ENCODE measurements at regions not wholly inside any gene's neighbourhood (a gene's known extent, or its start where the extent isn't known, plus 50 kb on each side); places are given as distances from the start of the nearest gene placed in this dataset.

- no peak for TF ChIP-seq USF1 (IDR thresholded peaks at IDR 0.05)
- TF ChIP-seq REST (IDR thresholded peaks at IDR 0.05; ENCODE audit: low read depth), result no peak
- TF ChIP-seq EGR1 (IDR thresholded peaks at IDR 0.05), result no peak
- TF ChIP-seq TCF12 (IDR thresholded peaks at IDR 0.05; ENCODE audit: low read depth), result no peak
Measured at GRCh38 chr9:90112788-90113187, 508.0 kb downstream of the GADD45G start.

GRCh38 chr9:90114641-90115425 is 510.0 kb downstream of the GADD45G start:
- no peak for TF ChIP-seq USF1 (IDR thresholded peaks at IDR 0.05)
- no peak for TF ChIP-seq RAD21 (IDR thresholded peaks at IDR 0.05; ENCODE audit: low read depth)
- no peak for TF ChIP-seq YY1 (IDR thresholded peaks at IDR 0.05; ENCODE audit: low read depth)
- TF ChIP-seq TCF12 (IDR thresholded peaks at IDR 0.05; ENCODE audit: low read depth), result no peak
- no peak for TF ChIP-seq TEAD4 (IDR thresholded peaks at IDR 0.05)
- no peak for TF ChIP-seq REST (IDR thresholded peaks at IDR 0.05; ENCODE audit: low read depth)
- no peak for TF ChIP-seq NFIC (IDR thresholded peaks at IDR 0.05)
- TF ChIP-seq CEBPB (IDR thresholded peaks at IDR 0.05), result no peak

GRCh38 chr9:90121762-90122161 is 517.0 kb downstream of the GADD45G start:
- TF ChIP-seq YY1 (IDR thresholded peaks at IDR 0.05; ENCODE audit: low read depth) (no peak), MAX (IDR thresholded peaks at IDR 0.05) (no peak), CREB1 (IDR thresholded peaks at IDR 0.05; ENCODE audit: low read depth) (no peak), CEBPB (IDR thresholded peaks at IDR 0.05) (no peak), EGR1 (IDR thresholded peaks at IDR 0.05) (no peak), NFIC (IDR thresholded peaks at IDR 0.05) (no peak), RAD21 (IDR thresholded peaks at IDR 0.05; ENCODE audit: low read depth) (no peak), TEAD4 (IDR thresholded peaks at IDR 0.05) (no peak), TCF12 (IDR thresholded peaks at IDR 0.05; ENCODE audit: low read depth) (no peak), ZBTB7A (IDR thresholded peaks at IDR 0.05; ENCODE audit: low read depth) (no peak), REST (IDR thresholded peaks at IDR 0.05; ENCODE audit: low read depth) (no peak), EP300 (IDR thresholded peaks at IDR 0.05; ENCODE audit: borderline replicate concordance) (no peak), USF1 (IDR thresholded peaks at IDR 0.05) (no peak), TAF1 (IDR thresholded peaks at IDR 0.05; ENCODE audit: low read depth) (no peak), FOXM1 (IDR thresholded peaks at IDR 0.05; ENCODE audit: borderline replicate concordance, low read depth) (no peak)

GRCh38 chr9:90124961-90125360 is 517.7 kb downstream of the DIRAS2 start:
- TF ChIP-seq TEAD4 (IDR thresholded peaks at IDR 0.05), result no peak
- no peak for TF ChIP-seq FOXM1 (IDR thresholded peaks at IDR 0.05; ENCODE audit: borderline replicate concordance, low read depth)
- no peak for TF ChIP-seq NFIC (IDR thresholded peaks at IDR 0.05)
- no peak for TF ChIP-seq MAX (IDR thresholded peaks at IDR 0.05)
- no peak for TF ChIP-seq CREB1 (IDR thresholded peaks at IDR 0.05; ENCODE audit: low read depth)
- no peak for TF ChIP-seq USF1 (IDR thresholded peaks at IDR 0.05)
- TF ChIP-seq EP300 (IDR thresholded peaks at IDR 0.05; ENCODE audit: borderline replicate concordance), result no peak
- TF ChIP-seq EGR1 (IDR thresholded peaks at IDR 0.05), result no peak
- no peak for TF ChIP-seq ZBTB7A (IDR thresholded peaks at IDR 0.05; ENCODE audit: low read depth)
- TF ChIP-seq TAF1 (IDR thresholded peaks at IDR 0.05; ENCODE audit: low read depth), result no peak
- TF ChIP-seq TCF12 (IDR thresholded peaks at IDR 0.05; ENCODE audit: low read depth), result no peak
- no peak for TF ChIP-seq RAD21 (IDR thresholded peaks at IDR 0.05; ENCODE audit: low read depth)
- no peak for TF ChIP-seq YY1 (IDR thresholded peaks at IDR 0.05; ENCODE audit: low read depth)
